ENCODE measurements at regions not wholly inside any gene's neighbourhood (a gene's known extent, or its start where the extent isn't known, plus 50 kb on each side); places are given as distances from the start of the nearest gene placed in this dataset.

- DNase-seq: no peak
- 97 to 98% methylated on average over 5 of the region's 5 CpGs for WGBS, 2 donors
- H3K9me3 ChIP-seq (ENCODE audit: control insufficient read depth, low read length): no peaks in the 10 kb centered on the region
- H3K27me3 ChIP-seq (ENCODE audit: control insufficient read depth in 1 of 2, insufficient read depth in 2 of 2, low read length in 1 of 2): no peaks in the 10 kb centered on the region
- ATAC-seq (ENCODE audit: low FRiP score): no peak
- H3K4me3 ChIP-seq (ENCODE audit: low read length in 2 of 2): no peak overlapping the region
- H3K27ac ChIP-seq (ENCODE audit: low read depth in 1 of 2, low read length in 2 of 2): no peak overlapping the region
- intact Hi-C loops (cut with DNase I): no loop called here
- H3K4me1 ChIP-seq (ENCODE audit: control insufficient read depth in 1 of 2, insufficient read depth in 2 of 2, low read length in 2 of 2): peaks cover 2 to 4% of the 10 kb centered on the region in 2 donors
- H3K36me3 ChIP-seq (ENCODE audit: control insufficient read depth in 1 of 2, insufficient read depth in 2 of 2, low read length in 1 of 2): no peaks in the 10 kb centered on the region
These were observed 192.3 kb downstream of the SPATA18 start for GRCh38 chr4:52243367-52243766.

- no peaks in the 10 kb centered on the region for H3K9me3 ChIP-seq (ENCODE audit: control insufficient read depth, low read length)
- no peak overlapping the region for H3K27ac ChIP-seq (ENCODE audit: low read depth in 1 of 2, low read length in 2 of 2)
- H3K4me1 ChIP-seq (ENCODE audit: control insufficient read depth in 1 of 2, insufficient read depth in 2 of 2, low read length in 2 of 2): peaks cover 2 to 6% of the 10 kb centered on the region in 2 donors
- H3K36me3 ChIP-seq (ENCODE audit: control insufficient read depth in 1 of 2, insufficient read depth in 2 of 2, low read length in 1 of 2): no peaks in the 10 kb centered on the region
- ATAC-seq (ENCODE audit: low FRiP score) (no peak), DNase-seq (no peak)
- H3K4me3 ChIP-seq (ENCODE audit: low read length in 2 of 2): no peak overlapping the region
- 24 to 27% methylated on average over 7 of the region's 7 CpGs for WGBS, 2 donors
- intact Hi-C loops (cut with DNase I): no loop called here
- H3K27me3 ChIP-seq (ENCODE audit: control insufficient read depth in 1 of 2, insufficient read depth in 2 of 2, low read length in 1 of 2): no peaks in the 10 kb centered on the region
These were observed 193.1 kb downstream of the SPATA18 start for GRCh38 chr4:52244103-52244775.

GRCh38 chr4:52244848-52245247 is 193.7 kb downstream of the SPATA18 start:
- H3K27ac ChIP-seq (ENCODE audit: low read depth in 1 of 2, low read length in 2 of 2): no peak overlapping the region
- peaks cover 3 to 10% of the 10 kb centered on the region in 2 donors for H3K4me1 ChIP-seq (ENCODE audit: control insufficient read depth in 1 of 2, insufficient read depth in 2 of 2, low read length in 2 of 2)
- intact Hi-C loops (cut with DNase I): no loop called here
- peak; percentile 50 for ATAC-seq (ENCODE audit: low FRiP score)
- H3K4me3 ChIP-seq (ENCODE audit: low read length in 2 of 2): no peak overlapping the region
- no peaks in the 10 kb centered on the region for H3K9me3 ChIP-seq (ENCODE audit: control insufficient read depth, low read length)
- DNase-seq: no peak
- no peaks in the 10 kb centered on the region for H3K27me3 ChIP-seq (ENCODE audit: control insufficient read depth in 1 of 2, insufficient read depth in 2 of 2, low read length in 1 of 2)
- no peaks in the 10 kb centered on the region for H3K36me3 ChIP-seq (ENCODE audit: control insufficient read depth in 1 of 2, insufficient read depth in 2 of 2, low read length in 1 of 2)
- 30% methylated on average over 3 of the region's 3 CpGs for WGBS, 2 donors

- ATAC-seq (ENCODE audit: low FRiP score) (no peak), DNase-seq (no peak)
- intact Hi-C loops (cut with DNase I): no loop called here
- H3K27ac ChIP-seq (ENCODE audit: low read depth in 1 of 2, low read length in 2 of 2): no peak overlapping the region
- no peaks in the 10 kb centered on the region for H3K27me3 ChIP-seq (ENCODE audit: control insufficient read depth in 1 of 2, insufficient read depth in 2 of 2, low read length in 1 of 2)
- no peaks in the 10 kb centered on the region for H3K36me3 ChIP-seq (ENCODE audit: control insufficient read depth in 1 of 2, insufficient read depth in 2 of 2, low read length in 1 of 2)
- H3K9me3 ChIP-seq (ENCODE audit: control insufficient read depth, low read length): no peaks in the 10 kb centered on the region
- no peak overlapping the region for H3K4me3 ChIP-seq (ENCODE audit: low read length in 2 of 2)
- 92 to 100% methylated on average over 1 of the region's 1 CpG for WGBS, 2 donors
- H3K4me1 ChIP-seq (ENCODE audit: control insufficient read depth in 1 of 2, insufficient read depth in 2 of 2, low read length in 2 of 2): peaks cover 3 to 13% of the 10 kb centered on the region in 2 donors
These were observed 195.7 kb downstream of the SPATA18 start for GRCh38 chr4:52246827-52247226.

GRCh38 chr4:52247941-52248340 is 196.8 kb downstream of the SPATA18 start:
- Histone ChIP-seq H3K27ac (ENCODE audit: low read depth in 1 of 2, low read length in 2 of 2) (no peak overlapping the region), H3K4me3 (ENCODE audit: low read length in 2 of 2) (no peak overlapping the region), H3K27me3 (ENCODE audit: control insufficient read depth in 1 of 2, insufficient read depth in 2 of 2, low read length in 1 of 2) (no peaks in the 10 kb centered on the region), H3K9me3 (ENCODE audit: control insufficient read depth, low read length) (no peaks in the 10 kb centered on the region), H3K36me3 (ENCODE audit: control insufficient read depth in 1 of 2, insufficient read depth in 2 of 2, low read length in 1 of 2) (no peaks in the 10 kb centered on the region), H3K4me1 (ENCODE audit: control insufficient read depth in 1 of 2, insufficient read depth in 2 of 2, low read length in 2 of 2) (peaks cover 3 to 13% of the 10 kb centered on the region in 2 donors)
- WGBS, 2 donors: 37 to 39% methylated on average over 1 of the region's 1 CpG
- no peak for ATAC-seq (ENCODE audit: low FRiP score)
- intact Hi-C loops (cut with DNase I): no loop called here
- DNase-seq: no peak

GRCh38 chr4:52248820-52249219 is 197.7 kb downstream of the SPATA18 start:
- Histone ChIP-seq H3K36me3 (ENCODE audit: control insufficient read depth in 1 of 2, insufficient read depth in 2 of 2, low read length in 1 of 2) (no peaks in the 10 kb centered on the region), H3K27me3 (ENCODE audit: control insufficient read depth in 1 of 2, insufficient read depth in 2 of 2, low read length in 1 of 2) (no peaks in the 10 kb centered on the region), H3K4me1 (ENCODE audit: control insufficient read depth in 1 of 2, insufficient read depth in 2 of 2, low read length in 2 of 2) (peaks cover 3 to 13% of the 10 kb centered on the region in 2 donors), H3K27ac (ENCODE audit: low read depth in 1 of 2, low read length in 2 of 2) (no peak overlapping the region), H3K9me3 (ENCODE audit: control insufficient read depth, low read length) (no peaks in the 10 kb centered on the region), H3K4me3 (ENCODE audit: low read length in 2 of 2) (no peak overlapping the region)
- ATAC-seq (ENCODE audit: low FRiP score) (no peak), DNase-seq (no peak)
- intact Hi-C loops (cut with DNase I): no loop called here

- no peaks in the 10 kb centered on the region for H3K9me3 ChIP-seq (ENCODE audit: control insufficient read depth, low read length)
- 15 to 21% methylated on average over 2 of the region's 2 CpGs for WGBS, 2 donors
- ATAC-seq (ENCODE audit: low FRiP score) (no peak), DNase-seq (no peak)
- H3K27ac ChIP-seq (ENCODE audit: low read depth in 1 of 2, low read length in 2 of 2): no peak overlapping the region
- H3K27me3 ChIP-seq (ENCODE audit: control insufficient read depth in 1 of 2, insufficient read depth in 2 of 2, low read length in 1 of 2): no peaks in the 10 kb centered on the region
- intact Hi-C loops (cut with DNase I): no loop called here
- peaks cover 3 to 13% of the 10 kb centered on the region in 2 donors for H3K4me1 ChIP-seq (ENCODE audit: control insufficient read depth in 1 of 2, insufficient read depth in 2 of 2, low read length in 2 of 2)
- no peaks in the 10 kb centered on the region for H3K36me3 ChIP-seq (ENCODE audit: control insufficient read depth in 1 of 2, insufficient read depth in 2 of 2, low read length in 1 of 2)
- no peak overlapping the region for H3K4me3 ChIP-seq (ENCODE audit: low read length in 2 of 2)
These were observed 198.5 kb downstream of the SPATA18 start for GRCh38 chr4:52249581-52249980.

GRCh38 chr4:52250154-52250553 is 199.1 kb downstream of the SPATA18 start:
- intact Hi-C loops (cut with DNase I): no loop called here
- Histone ChIP-seq H3K27ac (ENCODE audit: low read depth in 1 of 2, low read length in 2 of 2) (no peak overlapping the region), H3K27me3 (ENCODE audit: control insufficient read depth in 1 of 2, insufficient read depth in 2 of 2, low read length in 1 of 2) (no peaks in the 10 kb centered on the region), H3K4me1 (ENCODE audit: control insufficient read depth in 1 of 2, insufficient read depth in 2 of 2, low read length in 2 of 2) (peaks cover 2 to 13% of the 10 kb centered on the region in 2 donors), H3K4me3 (ENCODE audit: low read length in 2 of 2) (no peak overlapping the region), H3K9me3 (ENCODE audit: control insufficient read depth, low read length) (no peaks in the 10 kb centered on the region), H3K36me3 (ENCODE audit: control insufficient read depth in 1 of 2, insufficient read depth in 2 of 2, low read length in 1 of 2) (no peaks in the 10 kb centered on the region)
- DNase-seq (peak in 1 of 2 donors; percentile 65), ATAC-seq (ENCODE audit: low FRiP score) (peak; percentile 92)
- 2 to 3% methylated on average over 2 of the region's 2 CpGs for WGBS, 2 donors

GRCh38 chr4:52251864-52252263 is 200.8 kb downstream of the SPATA18 start:
- Histone ChIP-seq H3K27me3 (ENCODE audit: control insufficient read depth in 1 of 2, insufficient read depth in 2 of 2, low read length in 1 of 2) (no peaks in the 10 kb centered on the region), H3K27ac (ENCODE audit: low read depth in 1 of 2, low read length in 2 of 2) (no peak overlapping the region), H3K9me3 (ENCODE audit: control insufficient read depth, low read length) (no peaks in the 10 kb centered on the region), H3K36me3 (ENCODE audit: control insufficient read depth in 1 of 2, insufficient read depth in 2 of 2, low read length in 1 of 2) (no peaks in the 10 kb centered on the region), H3K4me1 (ENCODE audit: control insufficient read depth in 1 of 2, insufficient read depth in 2 of 2, low read length in 2 of 2) (peaks cover 2 to 12% of the 10 kb centered on the region in 2 donors), H3K4me3 (ENCODE audit: low read length in 2 of 2) (no peak overlapping the region)
- no peak for DNase-seq
- 94 to 96% methylated on average over 2 of the region's 2 CpGs for WGBS, 2 donors
- intact Hi-C loops (cut with DNase I): no loop called here
- no peak for ATAC-seq (ENCODE audit: low FRiP score)

Measured in aorta (tissue), 5 donors.